Activated CD8-positive, alpha-beta memory T cell treated with anti-CD3 and anti-CD28 coated beads, Interleukin-2, amount 10 ng/mL, durations not matched to agents 7 days and 5 days (primary cell): ENCODE measurements at regions not wholly inside any gene's neighbourhood (a gene's known extent, or its start where the extent isn't known, plus 50 kb on each side); places are given as distances from the start of the nearest gene placed in this dataset.
"Not testable (repeated sequence)": the region's sequence is repeated elsewhere in the genome, so short reads cannot be mapped to it uniquely, and the experiment has no call there.

Experiments
- ATAC-seq: fragments of 150-1000 bp; cut with Tn5 transposase; one replicate; pipeline ENCODE4 v1.10.0; 2021; ENCODE audit warnings: moderate library complexity
- CTCF ChIA-PET: fragments of 350-600 bp; sonication (Branson Sonifier 250); formaldehyde crosslinking; loops from one replicate; lab custom pipeline; 2021; ENCODE audit warnings: antibody characterized with exemption; lab: Charles Lee
- DNase-seq: peaks from one replicate; pipeline ENCODE4 v3.0.0-alpha.2; 2020
- H3K27ac Mint-ChIP-seq: one replicate; pipeline ENCODE4 v1.8.0; 2021; ENCODE audit warnings: mild to moderate bottlenecking, mixed read lengths
- H3K27me3 Mint-ChIP-seq: one replicate; pipeline ENCODE4 v1.8.0; 2021; ENCODE audit warnings: mixed read lengths
- H3K36me3 Mint-ChIP-seq: one replicate; pipeline ENCODE4 v1.8.0; 2021; ENCODE audit warnings: mild to moderate bottlenecking, mixed read lengths
- H3K4me1 Mint-ChIP-seq: one replicate; pipeline ENCODE4 v1.8.0; 2021; ENCODE audit warnings: mixed read lengths
- H3K4me3 Mint-ChIP-seq: one replicate; pipeline ENCODE4 v1.8.0; 2021; ENCODE audit warnings: mild to moderate bottlenecking, moderate library complexity, mixed read lengths
- H3K9me3 Mint-ChIP-seq: one replicate; pipeline ENCODE4 v1.8.0; 2022; ENCODE audit warnings: low read depth, mixed read lengths

GRCh38 chr2:7356909-7357584 is 439.8 kb downstream of the RNF144A start:
- H3K27me3 Mint-ChIP-seq = peaks cover 3% of the 10 kb centered on the region
- DNase-seq = no peak
- H3K4me1 Mint-ChIP-seq = no peaks in the 10 kb centered on the region
- no peaks in the 10 kb centered on the region for H3K9me3 Mint-ChIP-seq
- no peak overlapping the region for H3K27ac Mint-ChIP-seq
- no peak overlapping the region for H3K4me3 Mint-ChIP-seq
- no peaks in the 10 kb centered on the region for H3K36me3 Mint-ChIP-seq
- CTCF ChIA-PET = interaction anchor here (0.6 kb wide), 1 partner anchor 10 kb away, joined by 3 read pairs; no protein-coding TSS in a partner anchor
- no peak for ATAC-seq

- Mint-ChIP-seq H3K4me3 (no peak overlapping the region), H3K4me1 (no peaks in the 10 kb centered on the region), H3K27me3 (peaks cover 3% of the 10 kb centered on the region), H3K27ac (no peak overlapping the region), H3K36me3 (no peaks in the 10 kb centered on the region), H3K9me3 (no peaks in the 10 kb centered on the region)
- CTCF ChIA-PET = no interaction called here
- no peak for DNase-seq
- no peak for ATAC-seq
Observed at GRCh38 chr2:7357993-7358392, 440.8 kb downstream of the RNF144A start.

- CTCF ChIA-PET = no interaction called here
- DNase-seq (no peak), ATAC-seq (no peak)
- Mint-ChIP-seq H3K27me3 (peaks cover 3% of the 10 kb centered on the region), H3K9me3 (no peaks in the 10 kb centered on the region), H3K27ac (no peak overlapping the region), H3K36me3 (no peaks in the 10 kb centered on the region), H3K4me3 (no peak overlapping the region), H3K4me1 (no peaks in the 10 kb centered on the region)
Observed at GRCh38 chr2:7358865-7359447, 441.7 kb downstream of the RNF144A start.

- CTCF ChIA-PET = no interaction called here
Observed at GRCh38 chr2:7363906-7364305, 446.7 kb downstream of the RNF144A start.

GRCh38 chr2:7368211-7368610 is 451.0 kb downstream of the RNF144A start:
- Mint-ChIP-seq H3K27ac (no peak overlapping the region), H3K27me3 (no peaks in the 10 kb centered on the region), H3K9me3 (peaks cover 7% of the 10 kb centered on the region), H3K4me3 (no peak overlapping the region), H3K4me1 (no peaks in the 10 kb centered on the region), H3K36me3 (no peaks in the 10 kb centered on the region)
- ATAC-seq (no peak), DNase-seq (no peak)
- CTCF ChIA-PET = no interaction called here

More at GRCh38 chr2:7363906-7364305, 446.7 kb downstream of the RNF144A start:
- no peaks in the 10 kb centered on the region for H3K36me3 Mint-ChIP-seq
- no peak overlapping the region for H3K4me3 Mint-ChIP-seq
- DNase-seq (no peak), ATAC-seq (no peak)
- peaks cover 3% of the 10 kb centered on the region for H3K27me3 Mint-ChIP-seq
- H3K9me3 Mint-ChIP-seq = peaks cover 5% of the 10 kb centered on the region
- no peak overlapping the region for H3K27ac Mint-ChIP-seq
- H3K4me1 Mint-ChIP-seq = no peaks in the 10 kb centered on the region

GRCh38 chr2:7373156-7373555 is 455.9 kb downstream of the RNF144A start:
- no peak for ATAC-seq
- Mint-ChIP-seq H3K4me1 (no peaks in the 10 kb centered on the region), H3K27ac (no peak overlapping the region), H3K36me3 (no peaks in the 10 kb centered on the region), H3K27me3 (peaks cover 6% of the 10 kb centered on the region), H3K9me3 (peaks cover 5% of the 10 kb centered on the region), H3K4me3 (no peak overlapping the region)
- CTCF ChIA-PET = no interaction called here
- no peak for DNase-seq

- peaks cover 15% of the 10 kb centered on the region for H3K27me3 Mint-ChIP-seq
- H3K4me1 Mint-ChIP-seq = no peaks in the 10 kb centered on the region
- CTCF ChIA-PET = no interaction called here
- DNase-seq (no peak), ATAC-seq (no peak)
- no peaks in the 10 kb centered on the region for H3K36me3 Mint-ChIP-seq
- H3K9me3 Mint-ChIP-seq = no peaks in the 10 kb centered on the region
- no peak overlapping the region for H3K4me3 Mint-ChIP-seq
- no peak overlapping the region for H3K27ac Mint-ChIP-seq
Observed at GRCh38 chr2:7375901-7376300, 458.7 kb downstream of the RNF144A start.

GRCh38 chr2:7377916-7378569 is 460.8 kb downstream of the RNF144A start:
- Mint-ChIP-seq H3K4me1 (no peaks in the 10 kb centered on the region), H3K9me3 (no peaks in the 10 kb centered on the region), H3K27ac (no peak overlapping the region), H3K27me3 (peaks cover 20% of the 10 kb centered on the region), H3K36me3 (no peaks in the 10 kb centered on the region), H3K4me3 (no peak overlapping the region)
- ATAC-seq (no peak), DNase-seq (no peak)
- CTCF ChIA-PET = no interaction called here

- CTCF ChIA-PET = no interaction called here
- H3K4me3 Mint-ChIP-seq = no peak overlapping the region
Observed at GRCh38 chr2:7378591-7378990, 461.4 kb downstream of the RNF144A start.

GRCh38 chr2:7379799-7380198 is 462.6 kb downstream of the RNF144A start:
- no peaks in the 10 kb centered on the region for H3K36me3 Mint-ChIP-seq
- CTCF ChIA-PET = interaction anchor here (0.6 kb wide), 1 partner anchor 762 kb away, joined by 3 read pairs; no protein-coding TSS in a partner anchor
- no peak overlapping the region for H3K4me3 Mint-ChIP-seq
- DNase-seq (no peak), ATAC-seq (no peak)
- H3K27ac Mint-ChIP-seq = no peak overlapping the region
- H3K9me3 Mint-ChIP-seq = no peaks in the 10 kb centered on the region
- H3K4me1 Mint-ChIP-seq = no peaks in the 10 kb centered on the region
- H3K27me3 Mint-ChIP-seq = peaks cover 17% of the 10 kb centered on the region

More at GRCh38 chr2:7378591-7378990, 461.4 kb downstream of the RNF144A start:
- Mint-ChIP-seq H3K9me3 (no peaks in the 10 kb centered on the region), H3K4me1 (no peaks in the 10 kb centered on the region), H3K36me3 (no peaks in the 10 kb centered on the region), H3K27me3 (peaks cover 20% of the 10 kb centered on the region), H3K27ac (no peak overlapping the region)
- DNase-seq (no peak), ATAC-seq (no peak)

GRCh38 chr2:7384773-7385349 is 467.6 kb downstream of the RNF144A start:
- H3K4me1 Mint-ChIP-seq = no peaks in the 10 kb centered on the region
- no peaks in the 10 kb centered on the region for H3K36me3 Mint-ChIP-seq
- no peak for ATAC-seq
- H3K27me3 Mint-ChIP-seq = peaks cover 7% of the 10 kb centered on the region
- H3K27ac Mint-ChIP-seq = no peak overlapping the region
- DNase-seq = no peak
- H3K9me3 Mint-ChIP-seq = no peaks in the 10 kb centered on the region
- CTCF ChIA-PET = no interaction called here
- no peak overlapping the region for H3K4me3 Mint-ChIP-seq

- H3K4me1 Mint-ChIP-seq, ATAC-seq, DNase-seq, H3K36me3 Mint-ChIP-seq, H3K4me3 Mint-ChIP-seq, H3K27me3 Mint-ChIP-seq, H3K9me3 Mint-ChIP-seq, CTCF ChIA-PET, H3K27ac Mint-ChIP-seq: not testable (repeated sequence)
Observed at GRCh38 chr2:7390311-7390710, 473.1 kb downstream of the RNF144A start.

- ATAC-seq (no peak), DNase-seq (no peak)
- CTCF ChIA-PET = no interaction called here
- Mint-ChIP-seq H3K9me3 (no peaks in the 10 kb centered on the region), H3K4me1 (no peaks in the 10 kb centered on the region), H3K36me3 (no peaks in the 10 kb centered on the region), H3K27ac (no peak overlapping the region), H3K4me3 (no peak overlapping the region), H3K27me3 (no peaks in the 10 kb centered on the region)
Observed at GRCh38 chr2:7392076-7392787, 475.0 kb downstream of the RNF144A start.
